Limb (tissue), 2 donors: ENCODE measurements at regions not wholly inside any gene's neighbourhood (a gene's known extent, or its start where the extent isn't known, plus 50 kb on each side); places are given as distances from the start of the nearest gene placed in this dataset.

Experiments used
- DNase-seq, 2 donors: peaks; one replicate each; pipeline ENCODE4 v3.0.0-alpha.2; 2016; ENCODE audit errors: extremely low spot score in 2 of 2

DNA sequence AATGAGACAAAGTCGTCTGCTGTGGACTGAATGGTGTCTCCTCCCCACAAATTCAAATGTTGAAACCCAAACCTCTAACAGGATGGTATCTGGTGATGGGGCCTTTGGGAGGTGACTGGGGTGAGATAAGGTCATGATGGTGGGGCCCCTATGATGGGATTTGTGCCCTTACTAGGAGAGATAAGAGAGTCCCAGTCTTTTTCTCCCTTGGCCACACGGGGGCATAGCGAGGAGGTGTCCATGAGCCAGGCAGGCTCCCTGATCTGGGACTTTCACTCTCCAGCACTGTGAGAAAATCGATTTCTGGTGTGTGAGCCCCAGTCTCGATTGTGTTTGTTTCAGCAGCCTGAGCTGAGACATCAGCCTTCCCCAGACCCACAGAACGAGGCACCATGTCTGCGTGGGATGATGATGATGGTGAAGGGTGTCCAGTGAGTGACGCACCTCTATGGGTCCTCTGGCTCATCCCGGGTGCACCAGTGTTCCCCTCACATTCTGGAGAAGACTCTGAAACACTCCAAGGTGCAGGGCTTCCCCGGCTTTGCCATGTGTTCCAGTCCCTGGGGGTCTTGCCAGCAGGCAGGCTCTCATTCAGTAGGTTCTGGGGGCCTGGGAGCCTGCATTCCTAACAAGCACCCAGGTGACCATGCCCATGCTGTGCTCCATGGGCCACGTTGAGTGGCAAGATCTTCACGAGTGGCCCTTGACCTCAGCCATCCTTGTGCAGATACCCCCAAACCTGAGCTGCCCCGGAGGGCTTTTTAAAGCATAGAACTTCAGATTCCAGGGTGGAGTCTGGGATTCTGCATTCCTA, 363.0 kb downstream of the CTTN start:
- DNase-seq, result no peak

DNA sequence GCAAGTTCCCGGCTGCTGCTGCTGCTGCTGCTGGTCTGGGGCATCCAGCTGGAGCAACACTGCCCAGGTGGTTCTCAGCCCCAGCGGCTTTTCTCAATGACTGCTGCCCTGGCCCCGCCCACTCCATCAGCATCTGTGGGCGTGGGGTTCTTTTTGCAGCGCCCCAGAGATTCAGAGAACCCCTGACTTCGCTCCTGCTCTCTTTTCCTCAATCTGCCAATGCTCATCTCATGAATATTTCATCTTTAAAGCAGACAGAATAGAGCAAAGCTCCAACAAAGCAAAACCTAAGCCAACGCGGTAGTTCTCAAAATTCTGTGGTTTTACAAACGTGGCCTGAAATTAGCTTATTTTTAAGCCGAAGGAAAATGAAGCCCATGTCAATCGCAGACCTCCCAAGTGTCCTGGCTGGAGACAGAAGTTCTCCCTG, 363.6 kb downstream of the CTTN start:
- no peak for DNase-seq

DNA sequence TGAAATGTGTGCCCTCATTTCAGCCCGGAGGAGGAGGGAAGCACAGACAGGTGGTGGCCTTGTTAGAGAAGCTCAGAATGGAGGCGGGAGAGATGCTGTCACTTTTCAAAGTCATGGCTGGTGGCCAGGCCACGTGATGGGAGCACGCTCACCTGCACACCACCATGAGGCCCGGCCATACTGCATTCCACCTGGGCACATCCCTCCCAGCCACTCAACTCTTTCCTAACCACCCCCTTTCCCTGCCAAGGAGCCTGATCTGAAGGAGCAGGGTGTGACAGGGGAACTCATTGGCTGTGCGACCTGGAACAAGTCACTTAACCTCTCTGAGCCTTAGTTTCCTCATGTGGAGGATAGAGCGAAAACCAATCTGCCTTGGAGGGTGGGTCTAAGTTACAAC, 364.5 kb downstream of the CTTN start:
- no peak for DNase-seq

DNA sequence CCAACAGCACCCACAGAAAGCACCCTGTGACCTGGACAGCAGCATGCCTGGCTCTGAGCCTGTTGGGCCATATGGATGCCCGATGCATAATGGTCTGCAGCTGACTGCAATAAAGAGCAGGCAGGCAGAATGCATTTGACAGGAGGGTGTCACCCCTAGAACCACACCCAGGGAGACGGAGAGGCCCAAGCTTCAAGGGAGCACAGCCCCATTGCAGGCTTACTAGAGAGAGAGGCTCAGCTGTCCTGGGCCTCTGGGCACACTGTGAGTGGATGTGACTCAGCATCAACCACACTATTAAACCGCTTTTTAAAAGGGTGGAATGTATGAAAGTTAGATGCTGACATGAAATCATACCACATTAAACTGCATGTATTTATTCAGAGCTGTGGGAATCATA, 365.3 kb downstream of the CTTN start:
- DNase-seq, result no peak

DNA sequence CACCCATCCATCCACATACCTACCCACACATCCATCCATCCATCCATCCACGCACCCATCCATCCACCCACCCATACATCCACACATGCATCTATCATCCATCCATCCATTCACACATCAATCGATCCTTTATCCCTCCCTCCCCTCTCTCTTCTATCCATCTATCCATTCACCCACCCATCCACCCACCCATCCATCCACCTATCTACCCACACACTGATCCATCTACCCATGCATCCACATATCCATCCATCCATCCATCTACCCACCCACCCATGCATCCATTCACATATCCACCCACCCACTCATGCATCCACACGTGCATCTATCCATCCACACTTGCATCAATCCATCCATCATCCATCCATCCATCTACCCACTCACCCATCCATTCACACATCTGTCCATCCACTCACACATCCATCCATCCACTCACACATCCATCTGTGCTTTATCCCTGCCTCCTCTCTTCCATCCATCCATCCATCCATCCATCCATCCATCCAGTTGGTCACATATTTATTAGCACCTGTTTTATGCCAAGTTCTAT, 366.1 kb downstream of the CTTN start:
- DNase-seq, result no peak

DNA sequence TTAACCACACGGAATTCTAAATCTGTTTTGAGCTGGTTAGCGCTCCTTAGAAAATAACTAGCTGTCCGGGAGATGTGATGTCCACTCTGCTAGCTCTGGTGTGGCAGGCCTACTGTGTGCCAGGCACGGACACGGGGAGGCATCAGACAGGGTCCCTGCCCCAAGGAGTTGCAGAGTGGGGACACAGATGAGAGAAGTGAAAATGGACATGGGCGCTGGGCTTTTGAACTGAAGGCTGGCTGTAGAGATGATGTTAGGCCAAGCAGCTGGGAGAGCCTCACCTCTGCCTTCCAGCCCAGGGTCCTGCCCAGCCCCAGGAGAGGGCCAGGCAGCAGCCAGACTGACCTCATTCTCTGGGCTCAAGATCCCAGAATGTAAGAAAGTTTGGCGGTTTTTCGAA, 368.6 kb downstream of the CTTN start:
- no peak for DNase-seq

DNA sequence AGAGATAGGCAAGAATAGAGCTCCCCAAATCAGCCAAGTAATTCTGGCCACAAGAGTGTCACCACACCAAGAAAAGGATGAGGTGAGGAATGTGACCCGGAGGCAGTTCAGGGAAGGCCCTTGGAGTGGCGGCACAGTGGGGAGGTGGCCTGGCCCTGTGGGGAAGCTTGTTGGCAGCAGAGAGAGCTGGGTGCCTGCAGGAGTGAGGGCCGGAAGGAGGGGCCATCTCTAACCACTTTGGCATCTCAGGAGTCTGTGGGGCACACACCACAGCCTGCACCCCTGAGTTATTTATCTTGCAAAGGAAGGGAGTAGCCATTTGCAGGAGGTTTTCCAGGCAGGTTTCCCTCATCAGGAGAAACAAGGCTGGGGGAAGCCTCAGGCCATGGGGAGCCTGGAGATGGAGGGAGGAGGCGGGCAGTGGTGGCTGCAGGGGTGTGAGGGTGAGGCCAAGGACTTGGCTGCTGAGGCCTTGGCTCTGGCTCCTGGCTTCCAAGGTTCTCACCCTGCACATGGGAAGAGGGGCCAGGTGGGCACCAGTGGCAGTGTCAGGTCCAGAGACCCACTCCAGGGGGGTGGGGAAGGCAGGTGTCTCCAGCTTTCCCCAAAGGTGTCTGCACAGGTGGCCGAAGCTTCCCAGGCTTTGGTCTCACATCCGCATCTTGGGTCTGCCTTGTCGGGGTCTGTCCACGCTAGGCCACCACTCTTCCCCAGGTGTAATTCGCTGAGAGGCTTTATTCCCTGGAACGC, 370.2 kb downstream of the CTTN start:
- DNase-seq, result no peak

DNA sequence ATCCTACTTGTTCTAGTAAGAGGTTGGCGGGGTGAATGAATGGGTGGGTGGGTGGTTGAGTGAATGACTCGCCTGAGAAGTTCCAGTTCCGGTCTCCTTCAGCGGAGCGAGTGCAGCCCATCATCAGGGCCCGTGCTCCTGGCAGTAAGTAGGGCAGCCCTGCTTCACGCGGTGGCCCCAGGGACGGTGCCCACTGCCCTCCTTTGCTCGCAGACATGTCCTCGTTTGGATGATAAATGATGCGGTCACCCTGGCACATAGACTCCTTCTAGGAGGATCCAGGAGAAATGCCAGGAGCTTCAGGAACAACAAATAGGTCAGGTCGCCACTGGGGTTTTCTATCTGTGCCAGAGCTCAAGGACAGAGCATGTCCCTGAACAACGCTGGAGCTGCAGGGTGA, 370.8 kb downstream of the CTTN start:
- no peak for DNase-seq

DNA sequence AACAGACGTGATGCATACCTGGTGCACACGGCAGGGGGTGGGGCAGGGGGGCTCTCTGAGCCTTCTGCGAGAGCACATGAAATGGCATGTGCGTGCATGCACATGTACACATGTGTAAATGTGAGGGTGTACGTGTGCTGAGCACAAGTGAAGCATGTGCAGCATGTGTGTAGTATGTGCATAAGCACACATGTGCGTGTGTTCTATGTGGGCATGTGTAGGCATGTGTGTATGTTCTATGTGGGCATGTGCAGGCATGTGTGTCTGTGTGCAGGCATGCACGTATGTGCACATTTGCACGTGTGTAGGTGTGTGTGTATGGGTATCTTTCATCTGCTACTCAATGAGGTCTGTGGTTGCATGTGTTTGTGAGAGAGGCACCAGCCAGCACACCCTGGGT, 371.2 kb downstream of the CTTN start:
- no peak for DNase-seq

DNA sequence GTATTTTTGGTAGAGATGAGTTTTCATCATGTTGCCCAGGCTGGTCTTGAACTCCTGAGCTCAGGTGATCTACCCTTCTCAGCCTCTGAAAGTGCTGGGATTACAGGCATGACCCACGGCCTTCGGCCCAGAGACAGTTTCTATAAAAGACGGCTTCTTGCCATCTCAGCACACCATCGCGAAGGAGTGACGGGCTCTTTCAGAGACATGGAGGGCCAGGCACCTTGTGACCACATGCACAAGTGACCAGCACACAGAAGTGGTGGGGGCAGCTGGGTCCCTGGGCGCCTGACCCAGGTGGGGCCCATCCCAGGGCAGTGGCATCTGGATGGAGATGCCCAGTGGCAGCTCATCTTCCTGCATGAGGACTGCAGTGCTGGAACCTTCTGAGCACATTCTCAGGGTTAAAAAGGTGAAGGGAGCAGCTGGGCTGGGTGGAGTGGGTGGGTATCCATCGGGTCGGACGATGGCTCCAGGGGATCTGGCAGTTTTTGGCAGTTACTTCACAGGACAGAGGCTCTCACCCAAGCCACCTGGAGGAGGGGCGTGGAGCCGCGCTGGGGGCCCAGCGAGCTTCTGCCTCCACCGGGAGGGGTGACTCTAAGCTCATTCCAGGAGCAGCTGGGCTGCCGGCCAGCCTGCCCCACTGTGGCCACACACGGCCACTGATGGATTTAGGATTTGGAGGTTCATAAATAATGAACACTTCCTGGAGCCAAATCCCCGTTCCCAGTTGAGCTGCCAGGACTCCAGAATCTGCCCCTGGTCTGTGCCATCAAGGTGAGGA, 373.0 kb downstream of the CTTN start:
- no peak for DNase-seq

DNA sequence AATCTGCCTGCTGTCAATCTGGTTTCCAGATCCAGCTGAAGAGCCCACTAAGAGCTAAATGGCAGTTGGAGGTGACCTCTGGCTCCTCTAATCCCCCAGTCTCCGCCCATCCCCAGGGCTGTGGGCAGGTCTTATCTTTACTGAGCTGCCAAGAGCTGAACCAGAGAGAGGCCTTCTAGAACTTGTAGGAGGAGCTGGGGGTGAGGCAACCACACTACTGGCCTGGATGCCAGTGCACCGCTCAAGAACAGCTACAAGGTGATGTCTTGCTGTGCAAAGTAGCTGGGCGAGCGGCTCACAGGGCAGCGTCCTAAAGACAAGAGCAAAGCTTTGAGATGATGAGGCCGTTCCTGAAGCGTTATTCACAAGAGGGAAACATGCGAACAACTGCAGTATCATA, 374.6 kb downstream of the CTTN start:
- DNase-seq, result no peak

DNA sequence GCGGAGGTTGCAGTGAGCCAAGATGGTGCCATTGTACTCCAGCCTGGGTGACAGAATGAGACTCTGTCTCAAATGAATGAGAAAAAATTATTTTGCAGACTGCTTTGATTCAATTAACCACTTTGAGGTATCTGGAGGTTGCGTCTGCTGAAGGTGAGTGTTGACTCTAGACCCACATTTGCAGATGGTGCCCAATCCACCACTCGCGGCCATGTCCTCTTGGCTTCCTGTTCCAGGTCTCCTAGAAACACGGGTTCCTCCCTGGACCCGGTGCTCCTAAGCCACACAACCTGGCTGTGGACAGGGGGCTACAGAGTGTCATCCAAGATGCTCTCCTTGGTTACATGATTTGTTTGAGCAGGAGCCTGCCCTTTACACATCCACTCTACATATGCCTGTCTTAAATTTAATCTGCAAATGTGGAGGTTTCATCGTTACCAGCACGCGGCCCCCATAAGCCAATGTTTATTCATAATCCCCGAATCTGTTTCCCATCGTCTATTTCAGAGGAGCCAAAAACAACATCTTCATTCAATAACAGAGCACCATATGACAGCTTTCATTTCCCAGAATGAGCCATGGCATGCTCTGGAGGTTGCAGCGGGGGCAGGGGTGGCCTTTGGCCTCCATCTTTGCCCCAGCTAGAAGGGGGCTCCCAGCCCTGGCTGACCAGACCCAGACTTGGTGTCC, 377.2 kb downstream of the CTTN start:
- no peak for DNase-seq

DNA sequence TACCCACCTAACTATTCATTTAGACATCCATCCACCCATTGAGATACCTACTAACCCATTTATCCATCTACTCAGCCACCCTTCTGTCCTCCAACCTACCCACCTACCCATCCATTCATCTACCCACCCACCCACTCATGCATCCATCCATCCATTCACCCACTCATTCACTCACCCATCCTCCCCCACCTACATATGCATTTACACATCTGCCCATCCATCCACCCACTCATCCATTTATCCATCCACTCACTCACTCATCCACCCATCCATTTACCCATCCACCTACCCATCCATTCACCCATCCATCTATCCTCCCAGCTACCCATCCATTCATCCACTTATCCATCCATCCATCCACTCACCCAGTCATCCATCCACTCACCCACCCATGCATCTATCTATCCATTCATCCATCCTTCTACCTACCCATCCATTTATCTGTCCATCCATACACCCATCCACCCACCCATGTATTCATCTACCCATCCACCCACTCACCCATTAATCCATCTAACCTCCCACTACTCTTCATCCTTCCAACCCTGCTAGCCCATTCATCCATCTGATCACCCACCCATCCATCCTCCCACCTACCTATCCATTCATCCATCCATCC, 378.7 kb downstream of the CTTN start:
- no peak for DNase-seq

DNA sequence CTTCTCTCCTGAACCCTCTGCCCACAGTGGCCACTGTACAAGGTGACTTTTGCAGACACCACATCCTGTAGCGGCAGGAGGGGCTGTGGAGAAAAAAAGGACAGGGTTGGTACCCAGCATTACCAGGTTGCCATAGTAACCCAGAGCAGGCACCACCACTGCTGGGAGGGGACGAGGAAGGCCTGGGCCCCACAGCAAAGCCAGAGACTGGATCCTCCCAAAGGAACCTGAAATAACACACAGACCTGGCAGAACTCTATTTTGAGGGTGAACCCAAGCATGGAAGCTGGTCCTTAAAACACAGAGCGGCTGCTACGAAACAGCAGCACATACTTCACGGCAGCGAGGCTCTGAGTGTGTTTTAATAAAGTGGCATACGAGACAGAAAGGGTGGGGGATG, 380.6 kb downstream of the CTTN start:
- no peak for DNase-seq

DNA sequence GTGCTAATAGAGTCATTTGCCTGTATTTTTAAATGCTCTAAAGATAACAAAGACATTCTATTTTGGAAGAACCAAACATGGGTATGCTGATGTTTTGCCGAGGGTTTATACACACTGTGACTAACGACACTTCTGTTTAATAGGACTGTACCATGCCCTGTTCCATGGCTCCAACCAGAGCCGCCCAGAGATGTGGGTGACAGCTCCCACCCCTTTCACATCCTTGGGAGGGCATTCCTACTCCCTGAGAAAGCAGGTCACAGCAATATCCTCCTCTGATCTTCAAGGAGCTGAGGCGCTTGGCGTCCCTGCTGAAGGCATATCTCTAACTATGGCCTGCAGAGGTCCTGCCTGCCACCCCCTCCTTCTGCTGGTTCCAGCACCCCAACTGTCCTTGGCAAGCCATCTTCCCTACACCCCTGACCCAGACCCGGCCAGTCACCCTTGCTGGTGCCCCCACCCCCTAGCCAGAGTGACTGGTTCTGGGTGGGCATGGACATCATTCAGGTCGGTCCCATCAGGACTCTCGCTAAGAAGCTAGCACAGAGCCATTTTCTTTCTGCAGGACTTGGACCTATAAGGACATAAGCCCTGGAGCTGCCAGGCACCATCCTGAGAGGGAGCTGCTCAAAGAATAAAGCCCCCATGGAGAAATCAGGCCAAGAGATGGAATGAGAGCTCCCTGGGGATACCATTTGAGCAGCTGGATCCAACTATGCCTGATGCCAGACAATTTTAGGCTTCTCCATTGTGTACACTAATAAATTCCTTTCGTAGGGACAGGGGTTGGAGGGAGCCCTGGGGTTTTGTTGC, 381.3 kb downstream of the CTTN start:
- no peak for DNase-seq

DNA sequence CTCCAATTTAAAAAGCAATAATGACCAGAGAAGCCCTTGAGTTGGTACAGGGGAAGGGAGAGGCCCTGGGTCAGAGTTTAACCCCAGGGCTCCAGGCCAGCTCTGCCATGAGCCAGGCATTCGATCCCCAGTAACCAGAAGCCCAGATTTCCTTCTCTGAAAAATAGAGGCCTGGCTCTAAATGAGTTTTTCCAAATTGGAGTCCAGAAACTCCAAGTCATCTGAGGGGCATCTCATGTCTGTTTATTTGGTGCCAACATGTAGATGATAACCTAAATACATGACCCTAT, 381.9 kb downstream of the CTTN start:
- no peak for DNase-seq

DNA sequence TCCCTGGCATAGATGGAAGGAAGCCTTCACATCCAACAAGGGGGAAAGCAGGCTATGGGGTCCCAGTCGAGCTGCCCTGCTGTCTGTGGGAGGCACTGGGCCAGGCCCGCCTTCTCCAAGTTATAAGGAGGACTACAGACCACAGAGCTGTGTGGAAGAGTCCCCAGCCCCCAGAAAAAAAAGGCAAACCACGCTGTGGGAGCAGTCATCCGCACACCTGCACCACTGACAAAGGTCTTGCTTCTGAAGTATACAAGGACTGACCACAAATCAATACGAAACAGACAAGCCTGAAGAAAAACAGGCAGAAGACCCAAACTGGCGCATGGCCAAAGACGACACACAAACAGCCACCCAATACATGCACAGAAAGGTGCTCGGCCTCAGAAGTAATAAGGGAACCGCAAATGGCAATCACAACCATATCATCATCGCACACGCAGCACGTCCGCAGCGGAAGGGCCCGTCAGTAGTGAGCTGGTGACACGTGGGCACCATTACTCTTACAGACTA, 384.1 kb downstream of the CTTN start:
- no peak for DNase-seq

DNA sequence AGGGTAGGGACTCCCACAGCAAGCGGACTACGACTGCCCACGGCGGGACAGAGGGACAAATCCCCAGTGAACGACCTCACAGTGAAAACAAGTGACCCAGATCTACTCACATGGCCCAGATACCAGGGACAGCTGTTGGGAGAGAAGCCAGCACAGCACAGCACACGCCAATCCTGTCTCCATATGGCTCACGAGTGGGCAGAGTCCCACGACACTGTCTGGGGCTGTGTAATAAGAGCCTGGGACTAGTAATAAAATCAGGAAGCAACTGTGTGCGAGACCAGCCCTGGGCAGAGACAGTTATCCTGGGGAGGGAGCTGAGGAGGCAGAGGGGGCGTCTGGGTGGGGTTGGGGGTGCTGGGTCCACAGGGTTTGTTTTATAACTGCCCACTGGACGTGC, 385.0 kb downstream of the CTTN start:
- DNase-seq, result peak in 1 of 2 donors; percentile 3

DNA sequence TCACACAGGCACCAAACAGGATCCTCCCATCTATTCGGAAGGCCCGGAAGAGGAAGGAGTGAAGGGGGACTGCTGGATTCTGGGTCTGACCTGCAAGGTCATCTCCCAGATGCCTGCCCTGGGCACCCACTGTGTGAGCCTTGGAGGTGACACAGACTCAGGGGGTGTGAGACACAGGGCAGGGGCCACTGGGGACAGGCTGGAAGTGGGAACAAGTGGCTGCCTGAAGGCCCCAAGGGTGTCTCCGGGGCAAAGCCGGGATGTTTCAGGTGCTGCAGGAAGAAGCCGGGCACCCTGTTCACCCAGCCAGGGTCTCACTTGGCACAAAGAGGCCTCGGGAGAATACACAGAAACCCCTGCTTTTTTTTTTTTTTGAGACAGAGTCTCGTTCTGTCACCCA, 385.5 kb downstream of the CTTN start:
- no peak for DNase-seq

DNA sequence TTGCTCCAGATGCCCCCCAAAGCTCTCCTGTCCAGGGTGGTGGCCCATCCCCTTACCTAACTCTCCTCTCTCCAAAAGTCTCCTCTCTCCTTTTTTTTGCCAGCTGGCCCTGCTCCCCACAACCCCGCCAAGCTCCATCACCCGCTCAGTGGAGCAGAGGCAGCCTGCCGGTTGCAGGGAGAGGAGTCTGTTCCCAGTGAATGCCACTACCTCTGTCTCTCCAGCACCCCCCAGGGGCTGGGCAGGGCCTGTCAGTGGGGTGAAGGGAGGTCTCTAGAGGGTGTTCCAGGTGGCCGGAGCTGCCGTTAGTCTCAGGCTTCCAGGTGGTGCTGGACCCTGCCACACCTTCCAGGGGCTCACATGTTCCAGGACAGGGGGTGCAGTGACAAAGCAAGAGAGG, 387.0 kb downstream of the CTTN start:
- no peak for DNase-seq
